ENCODE measurements at regions not wholly inside any gene's neighbourhood (a gene's known extent, or its start where the extent isn't known, plus 50 kb on each side); places are given as distances from the start of the nearest gene placed in this dataset.
A peak's percentile ranks its signal among the peaks of the same experiment; 100 is the strongest.

DNA sequence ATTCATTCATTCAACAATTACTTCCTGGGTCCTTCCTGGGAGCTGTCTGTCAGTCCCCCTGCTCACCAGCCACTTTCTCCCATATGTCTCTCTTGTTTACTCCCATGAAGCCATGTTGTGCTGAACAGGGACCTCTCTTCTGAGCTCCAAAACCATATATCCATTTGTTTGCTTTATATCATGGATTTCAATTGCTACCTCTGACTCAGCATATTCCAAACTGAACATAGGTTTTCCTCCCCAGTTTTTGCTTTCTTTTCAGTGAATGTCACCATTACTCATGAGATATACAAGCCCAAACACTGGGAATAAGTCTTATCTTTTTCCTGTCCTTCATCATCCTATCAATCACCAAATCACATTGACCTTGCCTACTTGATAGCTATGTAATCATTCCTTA is 152.5 kb upstream of the P2RY1 start (continued):
- TF ChIP-seq, protein P1, sequence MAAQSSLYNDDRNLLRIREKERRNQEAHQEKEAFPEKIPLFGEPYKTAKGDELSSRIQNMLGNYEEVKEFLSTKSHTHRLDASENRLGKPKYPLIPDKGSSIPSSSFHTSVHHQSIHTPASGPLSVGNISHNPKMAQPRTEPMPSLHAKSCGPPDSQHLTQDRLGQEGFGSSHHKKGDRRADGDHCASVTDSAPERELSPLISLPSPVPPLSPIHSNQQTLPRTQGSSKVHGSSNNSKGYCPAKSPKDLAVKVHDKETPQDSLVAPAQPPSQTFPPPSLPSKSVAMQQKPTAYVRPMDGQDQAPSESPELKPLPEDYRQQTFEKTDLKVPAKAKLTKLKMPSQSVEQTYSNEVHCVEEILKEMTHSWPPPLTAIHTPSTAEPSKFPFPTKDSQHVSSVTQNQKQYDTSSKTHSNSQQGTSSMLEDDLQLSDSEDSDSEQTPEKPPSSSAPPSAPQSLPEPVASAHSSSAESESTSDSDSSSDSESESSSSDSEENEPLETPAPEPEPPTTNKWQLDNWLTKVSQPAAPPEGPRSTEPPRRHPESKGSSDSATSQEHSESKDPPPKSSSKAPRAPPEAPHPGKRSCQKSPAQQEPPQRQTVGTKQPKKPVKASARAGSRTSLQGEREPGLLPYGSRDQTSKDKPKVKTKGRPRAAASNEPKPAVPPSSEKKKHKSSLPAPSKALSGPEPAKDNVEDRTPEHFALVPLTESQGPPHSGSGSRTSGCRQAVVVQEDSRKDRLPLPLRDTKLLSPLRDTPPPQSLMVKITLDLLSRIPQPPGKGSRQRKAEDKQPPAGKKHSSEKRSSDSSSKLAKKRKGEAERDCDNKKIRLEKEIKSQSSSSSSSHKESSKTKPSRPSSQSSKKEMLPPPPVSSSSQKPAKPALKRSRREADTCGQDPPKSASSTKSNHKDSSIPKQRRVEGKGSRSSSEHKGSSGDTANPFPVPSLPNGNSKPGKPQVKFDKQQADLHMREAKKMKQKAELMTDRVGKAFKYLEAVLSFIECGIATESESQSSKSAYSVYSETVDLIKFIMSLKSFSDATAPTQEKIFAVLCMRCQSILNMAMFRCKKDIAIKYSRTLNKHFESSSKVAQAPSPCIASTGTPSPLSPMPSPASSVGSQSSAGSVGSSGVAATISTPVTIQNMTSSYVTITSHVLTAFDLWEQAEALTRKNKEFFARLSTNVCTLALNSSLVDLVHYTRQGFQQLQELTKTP (IDR thresholded peaks at IDR 0.05; ENCODE audit: low read depth in 1 of 2, partially characterized antibody in 2 of 2), result no peak
- no peak for TF ChIP-seq KHSRP (IDR thresholded peaks at IDR 0.05)
- TF ChIP-seq ZFP30 (CRISPR knock-in tag; IDR thresholded peaks at IDR 0.05; ENCODE audit: borderline replicate concordance), result no peak
- peak; percentile 92 for TF ChIP-seq MAFG (tag; conservative IDR thresholded peaks at IDR 0.05)
- TF ChIP-seq ZSCAN32 (CRISPR knock-in tag; IDR thresholded peaks at IDR 0.05), result no peak

DNA sequence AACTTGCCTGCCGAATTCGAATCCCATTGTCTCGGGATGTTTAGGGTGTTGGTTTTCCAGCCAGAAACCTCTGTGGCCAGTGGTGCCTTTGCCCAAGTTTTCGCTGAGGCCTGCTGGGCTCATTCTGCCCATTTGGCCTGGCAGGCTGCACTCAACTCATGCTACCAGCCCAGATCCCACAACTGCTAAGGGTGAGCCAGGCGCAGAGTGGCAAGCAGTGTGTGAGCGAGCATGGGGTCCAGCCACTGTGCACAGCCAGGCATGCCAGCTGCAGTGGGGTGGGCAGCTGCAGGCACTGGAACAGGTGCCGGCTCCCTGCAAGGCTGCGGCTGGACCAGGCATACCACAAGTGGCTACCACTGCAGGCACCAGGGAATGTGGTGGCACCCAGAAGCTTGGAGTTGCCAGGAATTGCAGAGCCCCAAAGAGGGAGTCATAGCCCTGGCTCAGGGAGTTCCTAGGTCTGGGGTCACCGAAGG is 151.4 kb upstream of the P2RY1 start:
- no peak overlapping the region for H3K4me2 ChIP-seq (ENCODE audit: insufficient read depth, low read length)
- no peak for DNase-seq (ENCODE audit: extremely low read depth in 1 of 4, low spot score in 3 of 4)
- 64% methylated on average over 9 of the region's 9 CpGs for WGBS (ENCODE audit: insufficient coverage, low coverage, missing lambda C conversion rate)
- H3K79me2 ChIP-seq (ENCODE audit: control insufficient read depth, insufficient read depth, low read length), result no peaks in the 10 kb centered on the region
- no peak for ATAC-seq
- no peaks in the 10 kb centered on the region for H3K9me3 ChIP-seq (replicated peaks; ENCODE audit: control insufficient read depth, insufficient read depth, low read depth, low read length)
- H4K20me1 ChIP-seq (replicated peaks; ENCODE audit: control insufficient read depth, insufficient read depth, low read length), result no peaks in the 10 kb centered on the region
- no peak overlapping the region for H3K4me3 ChIP-seq
- intact Hi-C loops (cut with micrococcal nuclease), result no loop called here
- no peaks in the 10 kb centered on the region for H3K9me1 ChIP-seq (ENCODE audit: control insufficient read depth, insufficient read depth, low read length)
- ChIA-PET CTCF (ENCODE audit: low intra/inter-chr PET ratio) (no interaction called here), POLR2A (interaction anchor here (0.6 kb wide), 1 partner anchor 240 kb away, joined by 3 read pairs; no protein-coding TSS in a partner anchor)
- no peak overlapping the region for H2AFZ ChIP-seq (ENCODE audit: low read depth, low read length)
- BruUV-seq (replicated peaks), result no TSS peak
- H3K27ac ChIP-seq (ENCODE audit: extremely low read depth, low read depth, low read length), result no peak overlapping the region
- H3K36me3 ChIP-seq (ENCODE audit: control insufficient read depth, insufficient read depth, low read length), result no peaks in the 10 kb centered on the region
- no peaks in the 10 kb centered on the region; a peak in 1 of 5 replicates for H3K4me1 ChIP-seq (replicated peaks in 1 of 2; ENCODE audit: control insufficient read depth in 2 of 2, insufficient read depth in 2 of 2, low read length in 2 of 2)
- H3K27me3 ChIP-seq (ENCODE audit: control insufficient read depth in 2 of 2, insufficient read depth in 2 of 2, low read length in 2 of 2), result no peaks in the 10 kb centered on the region
- in situ Hi-C loops (cut with MboI), result no loop called here
- H3K9ac ChIP-seq (ENCODE audit: insufficient read depth in 1 of 2, low read depth in 2 of 2, low read length in 2 of 2), result no peak overlapping the region
- no peak for FAIRE-seq
- TF ChIP-seq, protein P2, sequence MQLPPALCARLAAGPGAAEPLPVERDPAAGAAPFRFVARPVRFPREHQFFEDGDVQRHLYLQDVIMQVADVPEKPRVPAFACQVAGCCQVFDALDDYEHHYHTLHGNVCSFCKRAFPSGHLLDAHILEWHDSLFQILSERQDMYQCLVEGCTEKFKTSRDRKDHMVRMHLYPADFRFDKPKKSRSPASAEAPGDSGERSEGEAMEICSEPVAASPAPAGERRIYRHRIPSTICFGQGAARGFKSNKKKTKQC (CRISPR knock-in tag; IDR thresholded peaks at IDR 0.05), result no peak
- TF ChIP-seq ZNF143 (CRISPR knock-in tag; IDR thresholded peaks at IDR 0.05) (no peak), ATF3 (IDR thresholded peaks at IDR 0.05) (no peak), ATF3 (CRISPR knock-in tag; conservative IDR thresholded peaks at IDR 0.05) (no peak), SOX6 (IDR thresholded peaks at IDR 0.05) (no peak), CHD4 (IDR thresholded peaks at IDR 0.05; ENCODE audit: insufficient read depth, insufficient replicate concordance, low read depth, low read length, poor library complexity, severe bottlenecking) (no peak)
- TF ChIP-seq, protein P3, sequence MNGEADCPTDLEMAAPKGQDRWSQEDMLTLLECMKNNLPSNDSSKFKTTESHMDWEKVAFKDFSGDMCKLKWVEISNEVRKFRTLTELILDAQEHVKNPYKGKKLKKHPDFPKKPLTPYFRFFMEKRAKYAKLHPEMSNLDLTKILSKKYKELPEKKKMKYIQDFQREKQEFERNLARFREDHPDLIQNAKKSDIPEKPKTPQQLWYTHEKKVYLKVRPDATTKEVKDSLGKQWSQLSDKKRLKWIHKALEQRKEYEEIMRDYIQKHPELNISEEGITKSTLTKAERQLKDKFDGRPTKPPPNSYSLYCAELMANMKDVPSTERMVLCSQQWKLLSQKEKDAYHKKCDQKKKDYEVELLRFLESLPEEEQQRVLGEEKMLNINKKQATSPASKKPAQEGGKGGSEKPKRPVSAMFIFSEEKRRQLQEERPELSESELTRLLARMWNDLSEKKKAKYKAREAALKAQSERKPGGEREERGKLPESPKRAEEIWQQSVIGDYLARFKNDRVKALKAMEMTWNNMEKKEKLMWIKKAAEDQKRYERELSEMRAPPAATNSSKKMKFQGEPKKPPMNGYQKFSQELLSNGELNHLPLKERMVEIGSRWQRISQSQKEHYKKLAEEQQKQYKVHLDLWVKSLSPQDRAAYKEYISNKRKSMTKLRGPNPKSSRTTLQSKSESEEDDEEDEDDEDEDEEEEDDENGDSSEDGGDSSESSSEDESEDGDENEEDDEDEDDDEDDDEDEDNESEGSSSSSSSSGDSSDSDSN (IDR thresholded peaks at IDR 0.05; ENCODE audit: borderline replicate concordance in 1 of 2, low read depth in 2 of 2, low read length in 2 of 2), result no peak

Data from K562 (cell line).